HG03095 (cell line): ENCODE measurements at regions not wholly inside any gene's neighbourhood (a gene's known extent, or its start where the extent isn't known, plus 50 kb on each side); places are given as distances from the start of the nearest gene placed in this dataset.

Experiments used
- ATAC-seq: cut with Tn5 transposase; IDR thresholded peaks from one replicate; pipeline ENCODE4 v1.9.1; 2021; ENCODE audit warnings: moderate library complexity; ENCODE audit not compliant: unreplicated experiment

- ATAC-seq, result no peak
Measured at GRCh38 chrX:15191830-15192229, 78.1 kb downstream of the ASB9 start.

DNA sequence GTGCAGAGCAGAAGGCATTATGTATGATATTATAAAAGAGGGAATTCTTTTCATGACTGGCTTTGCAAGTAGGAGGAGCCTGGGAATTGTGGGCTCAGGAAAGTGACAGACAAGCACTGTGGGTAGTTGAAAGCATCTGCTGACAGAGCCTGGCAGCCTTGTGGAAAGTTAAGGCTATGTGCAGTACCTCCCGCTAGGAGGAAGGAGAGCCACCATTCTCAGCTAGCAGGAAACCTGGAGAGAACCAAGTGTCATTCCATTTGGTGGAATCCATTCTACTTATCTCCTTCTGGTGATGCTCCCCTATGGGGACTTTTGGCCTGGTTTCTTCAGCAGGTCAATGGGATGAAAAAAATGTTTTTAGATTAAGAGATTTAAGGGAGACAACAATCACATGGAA, 81.8 kb downstream of the ASB9 start:
- no peak for ATAC-seq

DNA sequence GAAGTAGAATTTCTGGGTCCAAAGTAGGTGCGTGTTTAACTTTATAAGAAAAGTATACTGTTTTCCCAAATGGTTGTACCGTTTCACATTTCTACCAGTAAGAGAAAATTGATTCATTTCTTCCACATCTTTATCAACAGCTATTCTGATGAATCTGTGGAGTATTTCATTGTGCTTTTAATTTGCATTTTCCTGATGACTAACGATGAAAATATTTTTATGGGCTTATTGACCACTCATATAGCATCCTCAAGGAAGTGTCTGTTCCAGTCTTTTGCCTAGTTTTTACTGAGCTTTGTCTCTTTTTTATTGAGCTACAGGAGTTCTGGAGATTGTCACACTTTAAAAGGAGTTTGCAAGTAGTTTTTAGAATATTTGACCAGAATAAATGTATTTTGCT, 92.6 kb downstream of the ASB9 start:
- no peak for ATAC-seq

DNA sequence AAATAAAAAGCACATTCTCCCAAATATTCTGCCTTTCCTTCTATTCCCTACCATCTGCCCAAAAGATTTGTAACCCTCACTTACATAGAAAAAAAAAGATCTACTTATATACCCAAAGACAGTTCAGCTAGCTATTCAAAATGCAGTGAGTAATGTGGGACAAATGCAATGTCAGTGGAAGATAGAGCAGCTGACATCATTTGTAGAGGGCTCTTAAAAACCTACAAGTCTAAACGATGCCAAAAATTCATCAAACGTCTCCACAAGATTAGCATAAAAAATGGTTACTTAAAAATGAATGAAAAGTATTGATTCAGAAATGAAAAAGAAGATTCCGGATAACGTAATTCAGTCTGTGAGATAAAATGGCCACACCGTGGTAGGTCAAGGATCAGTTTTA, 96.5 kb downstream of the ASB9 start:
- ATAC-seq, result no peak

DNA sequence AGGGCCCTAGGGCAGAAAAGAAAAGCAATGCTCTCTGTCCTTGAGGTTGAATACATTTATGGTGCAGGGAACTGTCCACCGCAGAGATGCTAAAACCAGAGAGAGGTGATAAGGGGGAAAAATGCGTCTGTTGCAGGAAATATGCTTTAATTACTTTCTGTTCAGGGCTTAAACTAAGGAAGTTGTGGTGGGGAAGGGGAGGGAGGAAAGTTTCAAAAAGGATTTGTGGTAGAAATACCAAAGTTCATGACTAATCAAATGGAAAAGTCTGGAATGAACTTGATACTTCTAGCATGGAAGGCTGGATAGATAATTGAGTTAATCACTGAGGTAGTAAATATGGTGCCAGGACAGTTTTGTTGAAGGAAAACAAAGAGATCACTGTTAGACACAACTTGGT, 99.0 kb downstream of the ASB9 start:
- no peak for ATAC-seq

GRCh38 chrX:15167826-15168225, 102.1 kb downstream of the ASB9 start:
- ATAC-seq, result no peak

DNA sequence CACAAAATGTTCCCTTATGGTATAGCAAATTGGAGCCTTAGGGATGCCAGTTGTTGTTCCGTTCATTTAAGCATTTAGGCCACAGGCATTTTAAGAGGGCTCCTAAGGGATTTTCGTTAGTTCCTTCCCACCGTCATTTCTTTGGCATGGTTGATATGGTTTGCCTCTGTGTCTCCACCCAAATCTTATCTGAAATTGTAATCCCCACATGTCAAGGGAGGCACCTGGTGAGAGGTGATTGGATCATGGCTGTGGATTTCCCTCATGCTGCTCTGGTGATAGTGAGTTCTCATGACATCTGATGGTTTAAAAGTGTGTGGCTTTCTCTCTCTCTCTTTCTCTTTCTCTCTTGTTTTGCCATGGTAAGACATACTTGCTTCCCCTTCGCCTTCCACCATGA, 104.1 kb downstream of the ASB9 start:
- no peak for ATAC-seq

- ATAC-seq, result no peak
Measured at GRCh38 chrX:15163131-15163530, 106.8 kb downstream of the ASB9 start.

DNA sequence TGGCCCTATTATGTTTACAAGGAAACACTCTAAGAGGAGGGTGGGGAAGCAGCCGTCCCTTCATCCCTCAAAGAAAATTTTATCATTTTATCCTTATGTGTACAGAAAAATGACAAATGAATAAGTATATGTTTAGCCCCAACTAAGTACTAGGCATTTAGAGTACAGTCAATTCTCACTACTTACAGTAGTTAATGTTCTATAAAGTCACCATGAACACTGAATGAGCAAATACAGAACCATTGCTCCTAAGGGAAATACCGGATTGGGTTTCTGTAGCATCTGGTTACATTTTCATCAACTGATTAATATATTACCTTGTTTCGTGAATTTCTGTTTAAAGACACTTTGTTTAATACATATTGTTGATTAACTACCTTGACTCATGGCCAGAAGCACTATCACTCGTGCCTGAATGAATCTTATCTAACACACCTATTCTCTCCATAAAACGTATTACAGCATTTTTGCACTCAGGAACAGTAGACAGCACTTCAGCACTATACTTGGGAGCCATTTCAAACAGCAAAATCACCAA, 109.3 kb downstream of the ASB9 start:
- ATAC-seq, result peak; percentile 43

GRCh38 chrX:15158736-15159406, 111.0 kb downstream of the ASB9 start:
- peak; percentile 67 for ATAC-seq

DNA sequence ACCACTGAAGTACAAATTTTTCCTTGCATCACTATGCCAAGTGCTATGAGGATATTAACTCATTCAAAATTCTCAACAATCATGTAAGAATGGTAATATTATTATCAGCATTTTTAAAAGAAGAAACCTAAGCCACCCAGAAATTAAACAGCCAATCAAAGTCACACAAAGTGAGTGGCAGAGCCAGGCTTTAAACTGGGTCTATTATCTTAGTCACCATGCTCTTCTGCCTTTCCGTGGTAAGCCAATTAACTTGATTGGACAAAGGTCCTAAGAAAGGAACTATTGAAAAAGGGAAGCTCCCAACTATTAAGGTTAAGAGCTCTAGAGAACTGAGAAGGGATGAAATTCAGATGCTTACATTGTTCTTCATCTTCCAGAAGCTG, 111.5 kb downstream of the ASB9 start:
- ATAC-seq, result peak; percentile 5

DNA sequence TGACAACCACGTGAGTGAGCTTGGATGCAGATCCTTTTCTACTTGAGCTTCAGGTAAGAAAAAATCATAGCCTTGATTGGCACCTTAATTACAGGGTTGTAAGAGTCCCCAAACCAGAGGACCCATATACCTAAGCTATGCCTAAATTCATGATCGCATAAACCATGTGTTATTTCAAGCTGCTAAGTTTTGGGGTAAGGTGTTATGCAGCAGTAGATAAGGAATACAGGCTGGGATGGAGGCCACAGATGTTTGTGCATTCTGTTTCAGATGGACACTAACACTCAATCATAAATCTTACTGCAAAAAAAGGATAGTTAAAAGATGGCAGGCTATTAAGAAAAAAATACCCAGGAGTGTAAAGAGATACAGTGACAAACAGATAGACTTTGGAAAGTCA, 112.3 kb downstream of the ASB9 start:
- ATAC-seq, result no peak

- ATAC-seq, result peak; percentile 86
Measured at GRCh38 chrX:15151267-15152186, 118.4 kb downstream of the ASB9 start.

GRCh38 chrX:15150586-15150985, 119.3 kb downstream of the ASB9 start:
- ATAC-seq, result no peak

- ATAC-seq, result no peak
Measured at GRCh38 chrX:15146515-15146914, 123.4 kb downstream of the ASB9 start.

DNA sequence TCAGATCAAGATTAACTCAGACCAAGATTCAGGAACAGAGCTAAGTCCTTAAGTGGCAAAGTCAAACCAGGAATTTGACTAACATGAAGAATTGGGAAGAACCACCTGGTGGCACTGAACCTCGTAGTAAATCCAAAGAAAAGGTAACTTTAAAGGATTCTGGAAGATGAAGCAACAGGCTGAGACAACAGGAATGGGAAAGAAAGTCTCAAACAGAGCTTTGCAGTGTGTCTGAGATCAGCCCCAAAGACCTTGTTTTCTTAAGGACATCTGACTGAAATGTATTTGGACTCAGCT, 126.1 kb downstream of the ASB9 start:
- ATAC-seq, result no peak

DNA sequence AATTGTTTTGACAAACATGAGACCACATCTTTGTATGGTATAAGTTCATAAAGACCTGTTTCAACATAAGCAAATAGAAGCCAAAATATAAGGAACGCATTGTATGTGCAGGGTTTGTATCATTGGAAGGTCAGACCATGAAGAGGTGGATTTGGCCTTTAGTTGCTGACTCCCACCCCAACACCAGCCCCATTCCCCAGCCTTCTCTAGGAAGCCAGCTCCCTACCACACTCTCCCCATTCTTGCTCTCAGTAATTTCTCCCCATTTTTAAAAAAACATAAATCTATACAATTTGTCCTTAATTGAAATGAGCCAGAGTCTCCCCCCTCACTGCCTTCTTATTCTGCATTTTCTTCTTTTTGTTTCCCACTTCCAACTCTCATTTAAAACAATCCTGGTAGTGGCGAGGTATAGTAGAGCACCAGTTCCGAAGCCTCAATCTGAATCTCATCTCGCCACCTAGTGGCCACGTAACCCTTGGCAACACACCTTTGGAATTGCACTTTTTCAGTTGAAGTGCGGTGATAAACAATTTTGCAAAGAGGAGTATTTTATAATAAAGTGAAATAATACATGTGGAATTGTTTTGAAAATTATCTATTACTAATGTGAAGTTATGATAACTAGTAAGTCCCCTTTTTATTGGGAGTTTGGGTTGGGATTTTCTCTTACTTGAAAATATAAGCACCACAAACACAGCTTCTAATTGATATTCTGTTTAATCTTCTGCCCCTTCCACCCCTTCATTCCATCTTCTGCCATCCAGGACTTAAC, 126.6 kb downstream of the ASB9 start:
- ATAC-seq, result no peak

DNA sequence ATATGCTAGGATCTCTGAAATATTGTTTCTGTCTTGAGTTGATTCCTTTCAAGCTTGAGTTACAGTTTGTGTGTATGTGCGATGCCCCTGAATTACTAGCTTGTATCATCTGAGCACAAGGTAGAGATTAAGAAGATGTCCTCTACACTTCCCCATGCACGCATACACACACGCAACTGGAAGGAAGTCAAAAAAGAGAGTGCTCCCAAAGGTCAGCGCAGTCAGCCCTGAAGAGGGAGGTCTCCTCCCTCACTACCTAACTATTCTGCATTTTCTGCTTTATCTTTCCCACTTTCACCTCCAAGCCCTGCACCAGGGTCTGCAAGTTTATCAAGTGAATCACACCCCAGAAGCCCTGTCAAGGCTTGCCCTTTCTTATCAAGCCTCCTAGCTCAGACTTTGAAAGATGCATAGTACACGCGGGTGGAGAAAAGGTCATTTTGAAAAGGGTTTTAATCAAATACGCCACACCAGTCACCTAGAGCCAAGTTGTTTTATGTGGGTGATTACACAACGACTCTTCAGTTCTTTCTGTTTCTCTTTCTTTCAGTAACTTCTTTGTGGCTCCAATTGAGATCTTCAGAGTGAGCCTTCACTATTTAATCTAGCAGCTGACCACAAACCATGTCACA, 127.7 kb downstream of the ASB9 start:
- ATAC-seq, result no peak

- ATAC-seq, result no peak
Measured at GRCh38 chrX:15136795-15137194, 133.1 kb downstream of the ASB9 start.

GRCh38 chrX:15129412-15129811, 140.5 kb downstream of the ASB9 start:
- no peak for ATAC-seq

DNA sequence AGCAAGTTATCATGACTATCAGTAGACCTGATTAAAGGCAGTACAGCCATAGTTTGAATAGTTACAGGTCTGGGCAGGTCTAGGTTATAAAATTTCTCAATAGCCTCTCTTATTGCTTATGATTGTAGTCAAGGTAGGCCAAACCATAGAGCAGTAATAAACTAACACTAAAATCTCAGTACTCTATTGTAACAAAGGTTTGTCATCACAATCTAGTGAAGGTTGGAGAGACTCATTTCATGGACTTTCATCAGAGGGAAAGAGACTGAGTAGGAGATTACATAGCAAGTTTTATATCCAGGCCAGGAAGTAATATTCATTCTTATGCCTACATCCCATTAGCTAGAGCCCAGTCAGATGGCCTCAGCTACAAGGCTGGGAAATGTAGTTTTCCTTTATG, 141.0 kb downstream of the ASB9 start:
- no peak for ATAC-seq
